ENCODE measurements at regions not wholly inside any gene's neighbourhood (a gene's known extent, or its start where the extent isn't known, plus 50 kb on each side); places are given as distances from the start of the nearest gene placed in this dataset.

GRCh38 chr5:104295991-104296390 is 733.4 kb upstream of the NUDT12 start:
- TF ChIP-seq POLR2A (IDR thresholded peaks at IDR 0.05) (no peak), CTCF (IDR thresholded peaks at IDR 0.05) (no peak), EP300 (IDR thresholded peaks at IDR 0.05) (no peak), POLR2AphosphoS5 (IDR thresholded peaks at IDR 0.05) (no peak)

All from stomach (tissue), 4 donors.